Limb (tissue), 2 donors: ENCODE measurements at regions not wholly inside any gene's neighbourhood (a gene's known extent, or its start where the extent isn't known, plus 50 kb on each side); places are given as distances from the start of the nearest gene placed in this dataset.

Source experiments
- DNase-seq, 2 donors: peaks; one replicate each; pipeline ENCODE4 v3.0.0-alpha.2; 2016; ENCODE audit errors: extremely low spot score in 2 of 2

DNA sequence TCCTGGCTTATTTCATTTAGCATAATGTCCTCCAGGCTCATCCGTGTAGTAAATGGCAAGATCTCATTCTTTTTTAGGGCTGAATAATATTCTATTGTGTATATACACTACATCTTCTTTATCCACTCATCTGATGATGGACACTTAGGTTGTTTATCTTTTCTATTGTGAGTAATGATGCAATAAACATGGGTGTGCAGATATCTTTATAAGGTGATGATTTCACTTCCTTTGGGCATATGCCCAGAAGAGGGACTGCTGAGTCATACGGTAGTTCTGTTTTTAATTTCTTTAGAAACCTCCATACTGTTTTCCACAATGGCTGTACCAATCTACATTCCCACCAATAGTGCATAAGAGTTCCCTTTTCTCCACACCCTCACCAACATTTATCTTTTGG, 317.6 kb upstream of the CNKSR2 start:
- DNase-seq: no peak

DNA sequence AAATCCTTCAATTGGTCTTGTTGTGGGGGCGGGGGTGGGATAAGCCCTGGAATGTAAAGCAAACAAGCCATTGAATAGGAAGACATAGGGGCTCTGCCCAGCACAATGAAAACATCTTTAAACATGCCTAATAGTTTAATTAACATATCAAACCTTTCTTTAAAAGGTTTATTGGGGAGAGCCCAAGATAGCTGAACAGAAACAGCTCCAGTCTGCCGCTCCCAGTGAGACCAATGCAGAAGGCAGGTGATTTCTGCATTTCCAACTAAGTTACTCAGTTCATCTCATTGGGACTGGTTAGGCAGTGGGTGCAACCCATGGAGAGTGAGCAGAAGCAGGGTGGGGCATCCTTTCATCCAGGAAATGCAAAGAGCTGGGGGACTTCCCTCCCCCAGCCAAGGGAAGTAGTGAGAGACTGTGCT, 327.2 kb upstream of the CNKSR2 start:
- DNase-seq: no peak

DNA sequence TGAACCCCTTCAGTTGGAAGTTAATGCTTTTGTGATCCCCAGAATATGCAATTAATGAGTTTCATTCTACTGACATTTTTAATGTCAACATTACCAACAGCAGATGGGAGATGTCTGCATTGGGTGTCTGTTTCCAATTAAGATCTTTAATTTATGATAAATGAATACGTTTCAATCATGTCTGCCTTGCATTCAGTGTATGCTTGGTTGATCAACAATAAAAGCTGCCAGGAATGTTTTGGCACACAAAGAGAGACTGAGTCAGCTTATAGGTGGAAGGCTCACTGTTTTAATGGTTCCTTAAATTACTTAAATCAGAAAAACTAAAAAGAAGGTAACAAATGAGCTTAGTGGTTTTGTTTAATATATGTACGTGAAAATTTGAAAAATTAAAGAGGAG, 359.9 kb upstream of the CNKSR2 start:
- DNase-seq: no peak

- no peak for DNase-seq
Measured at GRCh38 chrX:21004835-21005234, 369.4 kb upstream of the CNKSR2 start.

DNA sequence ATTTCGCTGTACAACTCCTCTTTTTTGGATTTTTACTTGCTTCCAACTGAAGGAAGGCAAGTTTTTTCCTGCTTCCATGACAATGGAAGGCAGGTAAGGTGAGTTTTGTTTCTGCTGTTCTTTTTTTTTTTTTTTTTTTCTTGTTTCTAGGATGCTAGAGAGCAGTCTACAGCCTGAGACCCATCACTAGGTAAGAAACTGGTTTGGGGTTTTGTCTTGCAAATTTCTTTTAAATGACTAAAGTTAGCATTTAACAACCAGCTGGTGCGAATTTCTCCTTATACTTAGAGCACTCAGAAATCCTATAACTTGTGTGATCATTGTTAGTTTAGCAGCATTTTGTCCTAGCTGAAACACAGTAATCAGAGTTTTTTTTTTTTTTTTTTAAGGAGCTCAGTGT, 378.4 kb upstream of the CNKSR2 start:
- no peak for DNase-seq

DNA sequence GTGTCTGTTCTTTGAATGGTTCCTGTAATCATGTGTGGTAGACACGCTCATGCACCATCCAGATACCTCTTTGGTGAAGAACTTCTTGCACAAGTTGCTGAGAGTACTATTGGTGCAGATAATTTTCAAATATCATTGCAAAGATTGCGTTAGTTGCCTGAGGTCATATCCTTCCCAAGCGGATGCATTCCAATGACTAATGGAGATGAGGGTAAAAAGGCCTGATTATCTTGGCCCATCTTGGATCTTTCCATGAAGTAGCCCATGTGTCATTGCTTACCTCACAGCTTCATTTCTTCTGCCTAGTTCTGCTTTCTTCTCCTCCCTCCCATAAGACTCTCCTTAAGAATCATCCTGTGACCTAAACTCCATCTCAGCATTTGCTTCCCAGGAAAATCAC, 384.9 kb upstream of the CNKSR2 start:
- DNase-seq: no peak

- no peak for DNase-seq
Measured at GRCh38 chrX:20988804-20989203, 385.4 kb upstream of the CNKSR2 start.

DNA sequence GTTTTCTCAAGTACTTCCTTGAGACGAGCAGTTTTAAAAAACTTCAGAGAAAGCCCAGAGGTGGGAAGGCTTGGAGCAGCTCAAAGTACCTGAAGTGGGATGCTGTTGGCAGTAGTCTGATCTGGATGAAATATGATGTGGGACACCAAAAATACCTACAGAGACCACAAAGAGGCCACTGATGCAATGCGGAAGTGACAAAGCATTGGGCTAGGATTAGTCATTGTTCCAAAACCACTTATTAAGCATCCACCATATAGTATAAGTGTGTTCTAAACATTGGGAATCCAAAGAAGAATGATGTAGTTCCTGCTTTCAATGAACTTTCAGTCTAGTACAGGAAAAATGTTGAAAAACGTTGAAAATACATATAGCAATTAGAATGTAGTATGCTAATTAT, 386.1 kb upstream of the CNKSR2 start:
- no peak for DNase-seq

DNA sequence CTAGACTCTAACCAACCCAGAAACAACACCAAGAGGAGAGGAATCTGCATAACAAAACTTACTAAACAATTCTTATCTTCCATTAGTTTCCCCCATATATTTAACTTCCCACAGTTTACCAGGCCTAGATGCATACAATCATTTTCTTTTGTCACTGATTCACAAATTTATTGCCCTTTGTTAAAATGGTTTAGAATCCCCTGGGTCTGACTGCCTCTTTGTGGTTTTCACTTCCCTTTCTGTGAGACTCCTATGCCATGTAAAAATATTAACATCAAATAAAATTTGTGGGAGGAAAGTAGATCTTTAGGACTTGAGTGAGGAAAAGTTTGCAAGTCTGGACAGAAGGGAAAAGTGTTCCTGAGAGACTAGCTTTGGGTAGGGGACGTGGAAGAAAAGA, 393.8 kb upstream of the CNKSR2 start:
- DNase-seq: no peak

DNA sequence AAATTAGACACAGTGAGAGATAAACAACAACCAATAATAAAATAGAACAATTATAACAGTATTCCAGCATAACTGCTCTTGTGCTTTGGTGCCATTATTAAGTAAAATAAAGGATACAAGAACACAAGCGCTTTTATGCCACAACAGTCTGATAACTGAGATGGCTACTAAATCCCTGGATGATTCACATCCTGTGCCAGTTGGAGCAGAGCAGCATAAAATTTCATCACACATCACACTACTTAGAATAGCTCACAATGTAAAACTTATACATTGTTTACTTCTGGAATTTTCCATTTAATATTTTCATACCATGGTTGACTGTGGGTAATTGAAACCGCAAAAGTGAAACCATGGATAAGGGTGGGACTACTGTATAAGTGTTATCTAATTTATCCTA, 399.9 kb upstream of the CNKSR2 start:
- no peak for DNase-seq

- no peak for DNase-seq
Measured at GRCh38 chrX:20973038-20973437, 401.2 kb upstream of the CNKSR2 start.

GRCh38 chrX:20971250-20971649, 403.0 kb upstream of the CNKSR2 start:
- no peak for DNase-seq

DNA sequence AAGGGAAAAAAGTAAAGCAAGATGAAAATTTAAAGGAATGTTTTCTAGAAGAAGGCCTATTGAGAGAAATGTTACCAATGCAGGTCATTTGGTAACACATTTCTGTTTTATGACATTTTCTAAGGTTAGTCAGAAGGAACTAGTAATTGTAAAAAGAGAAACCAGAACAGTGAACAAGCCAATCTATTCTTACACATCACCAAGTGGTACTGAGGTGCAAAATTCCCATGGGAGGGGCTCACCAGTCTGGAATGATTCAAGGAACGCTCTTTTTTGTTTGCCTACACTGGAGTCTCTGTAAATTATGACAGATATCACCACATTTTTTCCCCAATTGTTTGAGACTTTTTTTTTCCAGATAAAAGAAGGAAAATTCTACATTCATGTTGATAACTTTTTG, 404.7 kb upstream of the CNKSR2 start:
- DNase-seq: no peak

- no peak for DNase-seq
Measured at GRCh38 chrX:20968996-20969395, 405.2 kb upstream of the CNKSR2 start.

DNA sequence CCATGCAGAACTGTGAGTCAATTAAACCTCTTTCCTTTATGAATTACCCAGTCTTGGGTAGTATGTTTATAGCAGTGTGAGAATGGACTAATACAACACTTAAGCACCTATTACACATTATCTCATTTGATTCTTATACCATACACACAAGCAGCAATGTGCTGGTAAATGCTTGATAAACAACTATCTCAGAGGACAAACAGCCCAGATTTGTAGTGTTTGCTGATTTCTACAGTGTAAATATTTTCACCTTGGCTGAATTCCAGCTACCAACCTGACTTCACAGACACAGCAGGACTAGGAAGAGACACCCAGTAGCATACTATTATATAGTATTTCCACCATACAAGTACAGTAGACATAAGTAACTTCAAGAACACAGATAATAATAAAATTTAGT, 406.5 kb upstream of the CNKSR2 start:
- no peak for DNase-seq

DNA sequence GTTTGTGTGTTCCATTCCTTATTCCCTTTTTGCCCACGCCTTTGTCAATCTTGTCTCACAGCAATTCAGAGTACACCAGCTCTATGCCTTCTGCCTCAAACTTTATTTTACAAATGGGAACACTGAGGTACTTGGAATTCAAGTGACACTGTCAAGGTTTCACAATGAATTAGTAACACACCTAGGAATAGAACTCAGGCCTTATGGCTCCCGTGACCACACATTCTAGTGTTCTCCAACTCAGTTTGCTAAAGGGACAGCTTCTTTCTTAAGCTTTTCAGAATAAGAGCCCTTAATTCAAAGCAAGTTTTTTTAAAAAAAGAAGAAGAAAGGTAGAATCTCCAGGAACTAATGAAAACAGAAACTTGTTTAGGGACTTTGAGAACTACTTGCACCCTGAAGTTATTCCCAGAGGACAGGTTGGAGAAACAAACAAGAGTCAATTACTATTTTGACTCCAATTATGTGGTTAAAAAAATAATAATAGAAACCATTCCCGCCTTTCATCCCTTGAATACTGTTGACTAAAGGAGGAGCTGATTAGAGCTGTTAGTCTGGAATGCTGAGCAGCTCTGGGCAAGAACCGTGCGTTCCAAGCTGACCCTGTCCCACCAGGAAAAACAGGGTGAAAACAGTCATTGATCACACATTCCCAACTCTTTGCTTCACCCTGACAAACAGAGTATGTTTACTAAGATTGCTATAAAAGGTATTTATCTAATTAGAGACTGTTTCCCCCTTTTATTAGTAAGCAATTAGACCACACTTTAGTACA, 408.8 kb upstream of the CNKSR2 start:
- no peak for DNase-seq

DNA sequence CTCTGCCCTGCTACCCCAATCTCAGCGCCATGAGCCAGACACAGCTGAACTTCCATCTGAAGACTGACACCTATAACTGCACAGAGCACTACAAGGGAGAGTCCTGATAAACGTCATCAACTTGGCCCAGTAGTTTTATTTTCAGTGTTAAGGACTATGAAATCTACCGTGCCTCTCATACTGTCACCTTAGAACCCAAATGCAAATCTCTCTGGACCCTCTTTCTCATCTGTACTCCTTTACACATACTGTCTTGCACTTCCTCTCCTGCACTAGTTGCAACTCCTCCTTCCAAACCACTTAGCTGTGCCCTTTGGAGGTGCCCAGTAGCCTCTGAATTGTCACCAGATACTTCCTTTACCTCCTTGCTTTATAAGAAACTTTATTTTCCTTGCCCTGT, 420.2 kb upstream of the CNKSR2 start:
- no peak for DNase-seq

DNA sequence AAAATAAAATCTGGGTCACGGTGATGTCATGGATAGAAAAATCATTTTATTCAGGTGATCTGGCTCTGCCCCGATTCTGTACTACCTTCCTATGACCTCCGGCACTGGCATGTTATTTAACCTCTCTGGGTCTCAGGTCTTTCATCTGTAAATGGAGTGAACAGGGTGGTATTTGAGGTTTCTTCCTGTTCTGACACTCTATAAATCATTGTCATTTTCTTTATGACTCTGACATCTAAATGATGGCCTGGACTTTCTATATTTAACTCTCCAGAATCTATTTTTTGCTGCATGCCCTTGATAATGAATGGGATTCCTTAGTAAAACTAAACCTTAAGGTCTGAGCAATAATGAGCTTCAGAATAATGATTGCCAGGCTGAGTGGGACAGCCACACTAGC, 422.0 kb upstream of the CNKSR2 start:
- DNase-seq: no peak

GRCh38 chrX:20951016-20951810, 423.0 kb upstream of the CNKSR2 start:
- DNase-seq: no peak

GRCh38 chrX:20947411-20947912, 426.8 kb upstream of the CNKSR2 start:
- DNase-seq: no peak

DNA sequence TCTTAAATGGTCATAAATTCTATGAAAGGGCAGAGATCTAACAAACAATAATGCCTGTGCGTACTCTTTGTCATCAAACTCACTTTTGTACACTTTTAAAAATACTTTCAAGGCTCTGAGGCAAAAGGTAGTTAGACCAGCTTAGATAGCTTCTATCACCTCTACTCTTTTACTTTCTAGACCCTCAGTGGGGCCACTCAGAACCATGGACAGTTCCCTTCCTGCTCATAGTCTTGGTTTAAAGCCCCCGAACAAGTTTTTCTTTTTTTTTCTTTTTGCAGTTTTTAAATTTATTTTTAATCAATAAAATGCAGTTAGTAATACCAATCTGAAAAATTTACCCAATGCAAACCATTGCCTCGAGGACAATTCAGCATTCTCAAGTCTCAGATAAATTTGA, 460.5 kb upstream of the CNKSR2 start:
- DNase-seq: peak in 1 of 2 donors; percentile 35

- no peak for DNase-seq
Measured at GRCh38 chrX:20906571-20906970, 467.6 kb upstream of the CNKSR2 start.

DNA sequence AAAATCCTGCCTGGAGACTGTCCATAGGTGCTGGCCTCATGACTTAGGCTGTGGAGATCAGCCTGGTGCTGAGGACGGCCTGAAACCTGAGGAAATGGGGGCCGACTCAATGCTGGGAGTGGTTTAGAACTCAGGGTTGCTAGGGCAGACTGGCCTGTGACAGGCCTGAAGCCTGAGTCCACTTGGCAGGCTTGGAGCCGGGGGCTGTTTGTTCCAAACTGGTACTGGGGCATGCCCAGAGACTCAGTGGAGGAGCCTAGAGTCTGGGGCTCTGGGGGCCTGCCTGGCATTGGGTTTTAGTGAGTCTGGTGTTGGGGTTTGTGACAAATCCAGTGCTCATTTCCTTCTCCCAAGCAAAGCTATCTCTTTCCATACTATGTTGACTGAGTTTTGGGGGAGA, 489.7 kb upstream of the CNKSR2 start:
- DNase-seq: no peak
